ENCODE measurements at regions not wholly inside any gene's neighbourhood (a gene's known extent, or its start where the extent isn't known, plus 50 kb on each side); places are given as distances from the start of the nearest gene placed in this dataset.
A peak's percentile ranks its signal among the peaks of the same experiment; 100 is the strongest.

DNA sequence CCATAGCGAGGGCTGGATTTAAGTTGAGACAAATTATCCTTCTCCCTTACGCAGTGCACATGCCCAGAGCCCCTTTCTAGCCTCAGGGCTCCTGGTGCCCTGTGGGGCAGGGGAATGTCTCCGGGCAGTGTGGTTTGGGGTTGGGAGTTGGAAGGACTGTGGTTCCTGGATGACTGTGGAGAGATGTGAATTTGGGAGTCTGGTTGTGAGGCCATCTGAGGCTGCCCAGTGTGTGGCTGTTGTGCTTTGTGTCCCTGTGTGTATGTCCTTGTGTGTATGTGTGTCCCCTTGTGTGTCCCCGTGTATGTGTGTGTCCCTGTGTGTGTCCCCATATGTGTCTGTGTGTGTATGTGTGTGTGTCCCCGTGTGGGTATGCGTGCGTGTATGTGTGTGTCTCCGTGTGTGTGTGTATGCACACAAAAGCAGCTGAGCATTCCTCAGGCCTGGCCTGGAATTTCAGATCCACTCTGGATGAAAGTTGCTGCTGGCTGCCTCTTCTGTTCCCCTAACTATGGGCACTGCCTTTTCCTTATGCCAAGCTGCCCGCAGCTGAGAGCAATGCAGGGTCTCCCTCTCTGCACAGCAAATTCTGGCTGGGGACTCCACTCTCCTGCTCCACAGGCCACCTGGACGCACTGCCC, 65.4 kb downstream of the UBIAD1 start:
- DNase-seq (ENCODE audit: low spot score) (no peak), FAIRE-seq (peak; percentile 89)

DNA sequence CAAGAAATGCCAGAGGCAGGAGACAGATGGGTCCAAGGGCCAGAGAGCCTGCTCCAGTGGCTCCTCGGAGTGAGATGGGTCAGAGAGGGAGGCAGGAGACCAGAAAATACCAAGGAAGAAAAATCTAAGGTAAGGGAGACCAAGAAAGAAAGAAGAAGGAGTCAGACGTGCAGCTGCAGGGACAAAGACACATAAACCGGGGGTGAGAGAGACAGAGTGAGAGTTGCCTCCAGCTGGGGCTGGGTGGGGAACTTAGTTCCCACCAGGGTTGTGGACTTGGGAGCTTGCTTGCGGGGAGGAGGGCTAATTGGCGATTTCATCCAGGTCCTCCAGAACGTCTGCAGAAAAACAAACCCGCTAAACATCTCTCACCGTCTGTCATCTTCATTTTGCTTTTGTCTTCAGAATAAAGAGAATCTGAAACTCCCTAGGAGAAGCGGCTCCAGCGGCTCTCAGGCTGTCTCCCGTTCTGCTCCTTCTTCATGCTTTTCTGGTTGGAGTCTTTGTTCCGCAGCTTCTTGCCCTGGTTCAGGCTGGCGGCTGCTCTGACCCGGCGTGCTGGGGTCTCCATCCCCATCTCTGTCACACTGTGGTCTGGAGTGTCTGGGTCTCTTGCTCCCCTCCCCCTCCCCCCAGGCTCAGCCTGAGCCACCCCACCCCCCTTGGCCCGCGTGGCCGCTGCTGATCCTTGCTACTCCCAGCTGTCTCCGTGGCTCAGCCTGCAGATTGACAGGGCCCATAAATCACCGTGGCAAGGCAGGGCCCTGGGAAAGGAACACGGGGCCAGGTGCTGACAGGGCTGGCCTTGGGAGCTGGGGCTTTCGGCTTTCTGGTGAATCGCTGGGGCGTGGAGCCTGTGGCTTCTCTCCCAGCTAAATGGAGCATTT, 66.6 kb downstream of the UBIAD1 start:
- DNase-seq (ENCODE audit: low spot score) (peak; percentile 33), FAIRE-seq (no peak)

DNA sequence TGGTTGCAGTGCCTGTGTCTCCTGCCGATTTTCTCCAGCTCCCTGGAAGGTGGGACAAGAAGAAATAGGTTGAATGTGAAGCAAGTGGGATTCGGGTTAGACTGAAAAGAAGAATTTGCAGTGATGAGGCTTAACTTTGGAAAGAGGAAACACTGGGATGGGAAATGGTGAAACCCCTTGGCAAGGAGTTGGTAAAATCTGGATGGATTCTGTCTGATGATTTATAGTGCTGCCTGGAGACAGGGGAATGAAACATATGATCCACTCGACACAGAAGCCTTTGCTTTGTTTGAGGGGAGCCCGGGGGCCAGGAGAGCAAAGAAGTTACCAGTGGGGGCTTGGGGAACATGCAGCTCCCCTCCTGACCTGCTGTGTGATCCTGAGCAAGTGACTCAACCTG, 67.2 kb downstream of the UBIAD1 start:
- FAIRE-seq (no peak), DNase-seq (ENCODE audit: low spot score) (no peak)

DNA sequence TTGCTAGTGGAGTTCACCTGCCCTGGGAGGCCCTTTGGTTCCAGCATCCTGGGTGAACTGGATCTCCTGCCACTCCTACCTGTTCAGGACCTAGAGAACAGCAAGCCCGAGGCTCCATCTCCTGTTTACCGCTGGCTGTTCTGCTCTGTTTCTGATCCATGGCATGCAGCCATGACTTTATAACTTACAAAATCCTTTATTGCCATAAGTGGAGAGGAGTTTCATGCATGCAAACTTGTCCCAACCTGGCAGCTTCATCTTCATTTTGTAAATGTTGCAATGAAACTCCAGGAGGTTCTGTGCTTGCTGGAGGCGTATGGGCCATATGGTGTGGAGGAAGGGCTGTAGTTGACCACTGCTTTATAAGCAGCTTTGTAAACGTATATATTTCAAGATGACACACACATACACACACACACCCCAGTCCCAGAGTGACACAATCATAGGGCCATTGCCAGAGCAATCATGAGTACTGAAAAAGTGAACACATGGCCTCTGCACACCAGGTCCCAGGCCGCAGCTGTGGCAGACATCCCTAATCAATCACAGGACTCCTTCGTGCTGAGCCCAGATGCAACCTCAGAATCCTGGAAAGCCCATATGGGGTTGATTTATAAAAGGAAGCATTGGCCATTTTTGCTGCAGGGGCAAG, 69.0 kb downstream of the UBIAD1 start:
- no peak for DNase-seq (ENCODE audit: low spot score)
- no peak for FAIRE-seq

DNA sequence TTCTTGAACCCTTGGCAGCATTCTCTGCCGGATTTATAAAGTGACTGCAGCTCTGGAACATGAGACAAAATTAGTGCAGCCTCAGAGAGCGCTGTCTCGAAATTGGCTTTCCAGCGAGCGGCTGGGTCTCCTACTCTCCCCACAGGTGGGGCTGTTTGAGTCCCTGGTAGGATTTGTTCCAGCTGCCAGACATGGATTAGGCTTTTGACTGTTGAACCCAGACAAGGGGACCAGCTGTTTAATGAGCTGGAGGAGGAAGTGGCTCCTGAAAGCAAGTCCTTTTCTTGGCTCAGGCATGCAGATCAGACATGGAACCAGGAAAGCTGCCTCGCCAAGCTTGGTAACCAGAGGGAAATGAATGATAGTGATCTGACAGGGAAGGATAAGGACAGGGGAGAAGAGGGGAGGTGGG, 69.6 kb downstream of the UBIAD1 start:
- FAIRE-seq (no peak), DNase-seq (ENCODE audit: low spot score) (no peak)

DNA sequence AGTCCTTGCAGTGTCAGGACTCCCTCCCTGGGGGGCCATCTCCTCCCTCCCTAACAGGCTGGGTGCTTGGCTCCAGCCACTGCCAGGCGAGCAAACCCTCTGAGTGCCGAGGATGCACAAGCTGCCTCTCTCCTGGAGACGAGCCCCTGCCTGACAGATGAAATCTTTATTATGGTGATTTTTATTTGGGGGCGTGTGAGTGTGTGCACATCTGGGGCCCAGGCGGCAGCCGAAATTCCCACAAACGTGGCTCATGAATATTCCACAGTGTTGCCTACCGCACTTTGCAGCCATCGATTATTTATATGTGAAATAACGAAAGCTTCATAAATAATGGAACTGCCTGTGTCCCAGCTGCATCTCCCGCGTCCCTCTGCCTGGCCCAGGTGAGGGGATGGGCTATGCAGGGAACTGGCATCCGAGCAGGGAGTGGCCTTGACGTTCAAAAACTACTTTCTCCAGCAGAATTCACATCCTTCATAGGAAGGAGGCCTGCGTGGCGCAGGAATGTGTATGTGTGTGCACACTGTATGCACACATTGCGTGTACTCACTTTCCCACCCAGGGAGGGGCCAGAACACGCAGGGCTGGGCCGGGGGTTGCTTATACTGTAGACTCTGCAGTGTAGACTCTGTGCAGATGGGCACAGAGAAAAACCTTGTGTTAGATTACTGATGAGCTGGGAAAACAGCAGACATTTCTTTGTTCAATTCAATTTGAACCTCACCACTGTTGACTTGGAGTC, 73.1 kb downstream of the UBIAD1 start:
- no peak for FAIRE-seq
- DNase-seq (ENCODE audit: low spot score): no peak

DNA sequence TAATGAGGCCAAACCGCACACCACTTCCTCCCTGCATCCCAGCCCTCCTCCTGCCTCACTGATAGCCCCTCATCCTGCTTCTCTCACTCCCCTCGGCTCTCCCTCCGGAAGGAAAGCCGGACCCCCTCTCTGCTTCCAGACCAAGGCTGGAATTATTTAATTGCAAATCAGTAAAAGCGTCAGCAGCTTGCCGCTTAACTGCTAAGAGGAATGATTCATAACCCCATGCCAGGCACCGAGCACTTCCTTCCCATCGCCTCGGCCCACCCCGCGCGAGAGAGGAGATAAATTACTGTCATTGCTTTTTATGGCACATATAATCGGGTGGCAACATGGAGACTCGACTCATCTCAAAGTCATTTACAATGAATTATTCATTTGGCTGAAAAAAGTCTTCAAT, 77.3 kb downstream of the UBIAD1 start:
- FAIRE-seq: no peak
- no peak for DNase-seq (ENCODE audit: low spot score)

DNA sequence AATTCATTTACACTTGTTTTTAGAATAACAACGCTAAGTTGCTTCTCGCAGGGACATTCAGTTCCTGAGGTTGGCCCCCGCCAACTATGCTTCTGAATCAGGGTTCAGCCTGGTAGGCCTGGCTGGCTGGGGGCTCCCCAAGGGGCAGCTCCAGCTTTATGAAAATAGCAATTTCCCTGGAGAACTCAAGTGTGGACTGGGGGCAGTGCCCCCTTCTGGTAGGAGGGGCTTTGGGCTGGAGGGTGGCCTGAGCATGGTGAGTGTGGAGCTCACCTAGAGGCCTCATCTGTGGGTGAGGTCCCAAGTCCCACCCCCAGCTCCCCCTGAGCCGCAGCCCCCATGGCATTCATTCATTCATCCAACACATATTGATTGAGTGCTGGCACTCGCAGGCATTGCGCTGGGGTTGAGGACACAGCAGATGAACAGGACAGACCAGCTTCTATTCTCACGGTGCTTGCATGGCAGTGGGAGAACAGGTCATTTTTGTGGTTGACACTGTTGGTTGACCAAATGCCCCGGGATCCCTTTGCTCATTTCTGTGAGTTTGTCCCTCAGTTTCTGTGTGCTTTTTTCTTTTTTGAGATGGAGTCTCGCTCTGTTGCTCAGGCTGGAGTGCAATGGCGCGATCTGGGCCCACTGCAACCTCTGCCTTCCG, 79.2 kb downstream of the UBIAD1 start:
- no peak for FAIRE-seq
- DNase-seq (ENCODE audit: low spot score): no peak

DNA sequence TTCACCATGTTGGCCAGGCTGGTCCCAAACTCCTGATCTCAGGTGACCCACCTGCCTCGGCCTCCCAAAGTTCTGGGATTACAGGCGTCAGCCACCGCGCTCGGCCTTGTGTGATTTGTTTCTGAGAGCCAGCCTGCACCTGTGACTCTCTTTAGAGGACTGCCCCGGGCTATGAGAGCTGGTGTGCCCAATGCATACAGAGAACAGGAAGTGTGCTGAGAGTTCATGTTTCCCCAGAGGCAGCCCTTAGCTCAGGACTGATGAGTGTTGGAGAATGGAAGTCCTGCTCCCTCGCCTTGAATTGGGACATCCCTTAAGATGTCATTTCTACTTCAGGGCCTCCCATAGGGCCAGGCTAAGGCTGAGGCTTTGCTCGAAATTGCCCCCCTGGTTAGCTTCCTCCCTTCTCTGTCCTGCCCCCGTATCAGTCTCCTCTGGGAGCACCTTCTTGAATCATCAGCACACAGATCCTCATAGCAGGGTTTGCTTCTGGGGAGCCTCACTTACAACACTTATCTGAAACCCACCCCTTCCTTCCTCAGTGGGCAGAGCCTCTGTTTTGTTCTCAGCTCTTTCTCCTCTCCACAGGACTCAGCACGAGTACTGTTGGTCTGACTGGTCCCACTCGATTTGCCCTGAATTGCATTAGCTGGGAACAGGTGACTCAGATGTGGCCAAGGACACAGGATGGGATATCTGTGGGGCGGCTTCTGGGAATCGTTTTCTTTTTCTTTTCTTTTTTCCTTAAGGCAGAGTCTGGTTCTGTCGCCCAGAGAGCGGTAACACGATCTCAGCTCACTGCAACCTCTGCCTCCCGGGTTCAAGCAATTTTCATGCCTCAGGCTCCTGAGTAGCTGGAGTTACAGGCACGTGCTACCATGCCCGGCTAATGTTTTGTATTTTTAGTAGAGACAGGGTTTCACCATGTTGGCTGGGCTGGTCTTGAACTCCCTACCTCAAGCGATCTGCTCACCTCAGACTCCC, 80.1 kb downstream of the UBIAD1 start:
- DNase-seq (ENCODE audit: low spot score): no peak
- no peak for FAIRE-seq

DNA sequence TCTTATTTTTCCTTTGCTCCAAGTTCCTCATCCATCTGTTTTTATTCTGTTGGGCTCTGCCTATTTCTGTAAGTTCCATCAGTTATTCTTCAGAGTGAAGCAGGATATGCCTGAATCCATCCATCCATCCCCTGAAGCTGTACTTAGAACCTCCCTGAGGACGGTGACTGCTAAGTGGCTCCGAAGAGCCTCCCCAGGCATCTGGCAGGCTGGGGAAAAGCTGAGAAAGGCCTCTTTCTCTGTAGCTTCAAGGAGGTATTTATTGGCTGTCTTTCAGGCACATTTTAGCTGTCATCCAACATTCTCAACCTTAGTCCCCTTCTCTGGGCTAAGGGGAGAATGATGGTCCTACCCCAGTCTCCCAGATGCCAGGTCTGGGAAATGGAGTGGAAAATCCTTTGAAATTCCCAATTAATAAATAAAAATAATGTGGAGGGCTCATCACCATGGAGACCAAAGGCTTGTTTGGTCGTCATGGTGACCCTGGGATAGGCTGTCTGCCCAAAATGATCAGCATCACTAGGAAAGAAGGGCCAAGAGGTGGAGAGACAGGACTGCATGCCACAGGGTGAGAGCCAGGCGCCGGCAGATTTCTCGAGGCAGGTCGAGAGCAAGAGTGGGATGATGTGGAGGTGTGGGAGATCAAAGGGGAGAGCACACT, 82.0 kb downstream of the UBIAD1 start:
- DNase-seq (ENCODE audit: low spot score): no peak
- FAIRE-seq: no peak

DNA sequence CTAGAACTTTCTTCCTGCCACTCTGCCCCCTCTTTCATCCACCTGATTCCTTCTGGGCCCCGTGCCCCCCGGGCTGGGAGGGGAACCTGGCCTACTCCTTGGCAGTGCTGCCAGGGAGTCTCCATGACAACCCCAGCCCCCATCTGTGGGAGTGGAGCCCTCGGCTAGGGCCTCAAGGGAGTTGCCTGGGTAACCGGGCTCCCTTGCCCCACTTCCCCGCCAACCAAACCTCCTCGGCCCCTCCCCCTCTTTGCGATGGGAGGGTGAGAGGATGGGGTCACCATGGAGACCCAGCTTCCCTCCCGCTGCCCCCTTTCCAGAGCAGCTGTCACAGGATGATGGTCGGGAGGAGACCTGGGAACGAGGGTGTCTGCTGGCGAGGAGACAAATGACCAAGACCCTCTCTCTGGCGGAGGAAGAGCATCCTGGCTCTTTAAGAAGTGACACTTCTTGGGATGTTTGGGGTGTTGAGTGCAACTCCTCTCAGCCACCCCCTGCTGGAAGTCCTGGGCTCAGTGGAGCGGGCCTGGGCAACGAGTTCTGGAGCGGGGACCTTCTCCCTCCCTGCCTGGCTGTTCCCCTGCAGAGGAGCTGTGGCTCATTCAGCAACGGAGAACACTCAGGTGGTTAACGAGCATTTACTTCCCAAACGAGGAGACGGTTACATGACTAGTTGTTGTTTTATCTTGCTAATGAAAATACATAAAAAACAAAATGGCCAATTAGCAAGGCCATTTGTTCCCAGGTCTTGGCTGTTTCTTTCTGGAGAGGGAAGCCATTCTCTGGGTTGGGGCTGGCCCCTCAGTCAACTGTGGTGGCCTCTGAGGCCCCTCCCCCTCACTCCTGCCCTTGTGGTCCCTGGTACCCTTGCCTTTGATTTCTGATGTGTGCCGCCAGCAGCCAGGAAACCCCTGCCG, 82.8 kb downstream of the UBIAD1 start:
- DNase-seq (ENCODE audit: low spot score): no peak
- no peak for FAIRE-seq

DNA sequence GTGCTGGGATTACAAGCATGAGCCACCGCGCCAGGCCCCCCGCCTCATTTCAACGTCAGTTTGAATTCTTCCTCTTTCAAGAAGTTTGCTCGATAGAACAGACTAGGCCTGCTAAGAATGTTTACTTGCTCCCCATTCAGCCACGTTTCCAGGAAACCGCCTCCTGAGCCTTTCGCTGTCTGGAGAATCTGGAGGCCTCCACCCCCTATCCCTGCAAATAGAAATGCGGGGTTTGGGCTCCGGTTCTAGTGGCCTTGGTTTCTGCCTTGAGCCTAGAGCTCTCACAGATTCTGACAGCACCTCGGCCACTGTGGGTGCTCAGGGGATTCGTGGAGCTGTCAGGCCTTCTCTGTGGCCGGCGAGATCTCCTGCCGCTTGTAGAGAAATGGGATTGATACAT, 84.3 kb downstream of the UBIAD1 start:
- no peak for DNase-seq (ENCODE audit: low spot score)
- no peak for FAIRE-seq

DNA sequence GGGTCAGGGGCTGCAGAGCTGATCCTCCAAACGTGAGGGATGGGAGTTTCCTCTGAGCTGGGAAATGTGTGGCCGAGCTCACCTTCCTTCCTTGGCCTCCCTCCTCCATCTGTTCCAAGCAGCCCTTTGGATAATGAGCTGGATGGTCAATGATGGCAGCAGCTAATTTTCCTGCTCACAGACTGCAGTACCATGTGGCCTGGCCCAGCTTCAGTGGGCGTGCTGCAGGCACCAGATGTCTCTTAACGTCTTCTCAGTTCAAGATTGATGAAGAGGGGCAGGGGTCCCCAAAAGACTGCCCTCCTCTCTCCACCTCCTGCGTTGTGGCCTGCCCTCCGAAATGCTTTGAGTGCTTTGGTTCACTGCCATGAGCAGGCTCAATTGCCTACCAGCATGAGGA, 86.0 kb downstream of the UBIAD1 start:
- FAIRE-seq: no peak
- no peak for DNase-seq (ENCODE audit: low spot score)

DNA sequence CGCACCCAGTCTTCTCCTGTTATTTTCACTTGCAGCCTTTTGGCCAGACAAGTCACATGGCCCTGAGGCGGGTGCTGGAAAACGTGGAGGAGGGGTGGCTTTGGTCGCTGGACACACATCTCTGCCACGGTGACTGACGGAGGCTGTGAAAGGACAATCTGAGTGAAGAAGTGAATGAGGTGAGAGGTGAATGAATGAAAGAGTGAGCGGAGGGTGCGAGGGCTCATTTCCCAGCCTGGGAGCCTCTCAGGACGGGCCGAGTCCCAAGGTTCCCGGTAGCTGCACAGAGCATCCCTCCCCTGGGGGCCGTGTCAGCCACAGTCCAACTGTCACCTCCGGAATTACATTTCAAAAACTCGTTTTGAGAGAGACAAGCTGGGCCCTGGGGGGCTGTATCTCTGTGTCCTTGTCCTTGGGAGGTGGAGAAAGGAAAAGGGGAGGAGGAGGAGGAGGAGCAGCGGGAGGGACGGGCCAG, 89.6 kb downstream of the UBIAD1 start:
- DNase-seq (ENCODE audit: low spot score) (no peak), FAIRE-seq (no peak)

DNA sequence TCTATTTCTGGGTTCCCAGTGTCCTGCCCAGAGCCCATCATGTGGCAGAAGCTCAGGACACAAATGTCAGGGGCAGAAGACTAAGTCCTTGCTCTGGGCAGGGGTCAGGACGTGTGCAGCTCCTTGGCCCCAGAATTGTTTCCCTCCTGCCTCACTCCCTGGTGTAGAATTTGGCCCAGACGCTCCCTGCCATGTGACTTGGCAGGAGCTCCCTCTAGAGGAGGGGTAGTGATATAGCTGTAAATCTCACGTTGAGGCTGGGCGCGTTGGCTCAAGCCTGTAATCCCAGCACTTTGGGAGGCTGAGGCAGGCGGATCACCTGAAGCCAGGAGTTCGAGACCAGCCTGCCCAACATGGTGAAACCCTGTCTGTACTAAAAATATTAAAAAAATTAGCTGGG, 91.2 kb downstream of the UBIAD1 start:
- DNase-seq (ENCODE audit: low spot score): no peak
- no peak for FAIRE-seq

DNA sequence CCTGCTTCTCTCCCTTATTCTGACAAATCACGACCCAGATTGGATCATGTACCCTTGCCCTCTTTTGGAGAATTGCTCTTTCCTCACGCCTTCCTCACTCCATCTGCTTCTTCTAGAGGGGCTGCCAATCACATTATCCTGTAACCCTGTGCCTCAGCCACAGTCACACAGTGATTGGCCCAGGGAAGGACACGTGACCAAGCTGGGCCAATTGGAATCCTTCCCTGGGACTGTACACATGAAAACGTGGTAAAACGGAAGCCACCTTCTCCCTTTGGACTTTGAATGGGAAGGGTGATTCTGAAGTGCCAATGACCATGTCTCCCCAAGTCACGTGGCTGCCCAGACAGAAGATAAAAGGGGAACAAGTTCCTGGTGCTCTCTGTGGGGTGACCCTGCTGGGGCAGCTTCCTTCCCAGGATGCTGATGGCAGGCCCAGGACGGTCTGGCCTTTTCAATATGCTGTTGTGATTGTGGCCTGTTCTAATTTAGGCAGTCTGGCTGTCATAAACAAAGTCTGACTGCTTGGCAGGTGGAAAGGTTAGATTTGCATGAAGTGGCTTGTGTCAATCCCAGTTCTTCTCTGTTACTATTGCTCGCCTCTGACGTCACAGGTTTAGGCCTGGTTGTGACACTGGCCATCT, 92.9 kb downstream of the UBIAD1 start:
- FAIRE-seq: no peak

DNA sequence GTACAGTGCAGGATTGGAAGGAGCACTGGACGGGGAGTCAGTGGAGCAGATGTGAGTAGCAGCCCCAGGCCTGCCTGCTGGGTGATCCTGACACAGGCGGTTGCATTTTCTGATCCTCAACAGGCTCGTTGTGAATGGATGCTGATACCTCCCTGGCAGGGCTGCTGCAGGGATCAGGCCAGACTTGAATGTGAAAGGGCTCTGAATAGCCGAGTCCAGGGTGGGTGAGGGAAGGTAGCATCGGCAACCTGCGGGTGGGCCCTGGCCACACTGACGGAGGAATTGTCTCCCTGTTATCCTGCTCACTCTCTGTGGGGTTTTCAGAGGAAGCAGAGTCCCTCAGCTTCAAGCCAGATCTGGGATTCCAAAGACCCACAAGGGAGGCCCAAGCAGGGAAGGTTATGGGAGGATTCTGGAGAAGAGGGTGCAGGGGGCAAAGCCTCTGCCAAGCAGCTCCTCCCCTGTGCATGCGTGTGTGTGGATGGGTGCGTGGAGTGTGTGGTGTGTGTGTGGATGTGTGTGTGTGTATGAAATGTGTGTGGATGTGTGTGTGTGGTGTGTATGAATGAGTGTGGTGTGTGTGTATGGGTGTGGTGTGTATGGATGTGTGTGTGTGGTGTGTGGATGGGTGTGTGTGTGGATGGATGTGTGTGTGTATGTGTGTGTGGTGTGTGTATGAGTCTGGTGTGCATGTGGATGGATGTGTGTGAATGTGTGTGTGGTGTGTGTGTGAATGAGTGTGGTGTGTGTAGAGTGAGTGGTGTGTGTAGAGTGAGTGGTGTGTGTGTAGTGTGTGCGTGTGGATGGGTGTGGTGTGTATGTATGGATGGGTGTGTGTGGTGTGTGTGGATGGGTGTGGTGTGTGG, 100.3 kb downstream of the UBIAD1 start:
- no peak for FAIRE-seq
- DNase-seq (ENCODE audit: low spot score): no peak

More for the DNA sequence above, 92.9 kb downstream of the UBIAD1 start:
- DNase-seq (ENCODE audit: low spot score): no peak

All from urothelium cell line (cell line).